ENCODE measurements at regions not wholly inside any gene's neighbourhood (a gene's known extent, or its start where the extent isn't known, plus 50 kb on each side); places are given as distances from the start of the nearest gene placed in this dataset.
"Not testable (repeated sequence)": the region's sequence is repeated elsewhere in the genome, so short reads cannot be mapped to it uniquely, and the experiment has no call there.

- DNase-seq (ENCODE audit: low read depth) = no peak
- TF ChIP-seq, protein P1, sequence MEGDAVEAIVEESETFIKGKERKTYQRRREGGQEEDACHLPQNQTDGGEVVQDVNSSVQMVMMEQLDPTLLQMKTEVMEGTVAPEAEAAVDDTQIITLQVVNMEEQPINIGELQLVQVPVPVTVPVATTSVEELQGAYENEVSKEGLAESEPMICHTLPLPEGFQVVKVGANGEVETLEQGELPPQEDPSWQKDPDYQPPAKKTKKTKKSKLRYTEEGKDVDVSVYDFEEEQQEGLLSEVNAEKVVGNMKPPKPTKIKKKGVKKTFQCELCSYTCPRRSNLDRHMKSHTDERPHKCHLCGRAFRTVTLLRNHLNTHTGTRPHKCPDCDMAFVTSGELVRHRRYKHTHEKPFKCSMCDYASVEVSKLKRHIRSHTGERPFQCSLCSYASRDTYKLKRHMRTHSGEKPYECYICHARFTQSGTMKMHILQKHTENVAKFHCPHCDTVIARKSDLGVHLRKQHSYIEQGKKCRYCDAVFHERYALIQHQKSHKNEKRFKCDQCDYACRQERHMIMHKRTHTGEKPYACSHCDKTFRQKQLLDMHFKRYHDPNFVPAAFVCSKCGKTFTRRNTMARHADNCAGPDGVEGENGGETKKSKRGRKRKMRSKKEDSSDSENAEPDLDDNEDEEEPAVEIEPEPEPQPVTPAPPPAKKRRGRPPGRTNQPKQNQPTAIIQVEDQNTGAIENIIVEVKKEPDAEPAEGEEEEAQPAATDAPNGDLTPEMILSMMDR (IDR thresholded peaks at IDR 0.05; ENCODE audit: insufficient read depth, low read depth, low read length, missing control alignments) = no peak
- no peak overlapping the region for H3K4me3 ChIP-seq (ENCODE audit: low read depth, low read length)
Observed at GRCh38 chr19:23597661-23598060, 89.4 kb downstream of the ZNF675 start.

- no peak for DNase-seq (ENCODE audit: low read depth)
- TF ChIP-seq, protein P1 (IDR thresholded peaks at IDR 0.05; ENCODE audit: insufficient read depth, low read depth, low read length, missing control alignments) = no peak
- H3K4me3 ChIP-seq (ENCODE audit: low read depth, low read length) = no peak overlapping the region
Observed at GRCh38 chr19:23596872-23597271, 90.1 kb downstream of the ZNF675 start.

GRCh38 chr19:23594311-23594710, 92.7 kb downstream of the ZNF675 start:
- not testable (repeated sequence) for H3K4me3 ChIP-seq (ENCODE audit: low read depth, low read length); DNase-seq (ENCODE audit: low read depth)

- TF ChIP-seq, protein P1 (IDR thresholded peaks at IDR 0.05; ENCODE audit: insufficient read depth, low read depth, low read length, missing control alignments) = no peak
- no peak overlapping the region for H3K4me3 ChIP-seq (ENCODE audit: low read depth, low read length)
- no peak for DNase-seq (ENCODE audit: low read depth)
Observed at GRCh38 chr19:23587546-23587945, 99.5 kb downstream of the ZNF675 start.

DNA sequence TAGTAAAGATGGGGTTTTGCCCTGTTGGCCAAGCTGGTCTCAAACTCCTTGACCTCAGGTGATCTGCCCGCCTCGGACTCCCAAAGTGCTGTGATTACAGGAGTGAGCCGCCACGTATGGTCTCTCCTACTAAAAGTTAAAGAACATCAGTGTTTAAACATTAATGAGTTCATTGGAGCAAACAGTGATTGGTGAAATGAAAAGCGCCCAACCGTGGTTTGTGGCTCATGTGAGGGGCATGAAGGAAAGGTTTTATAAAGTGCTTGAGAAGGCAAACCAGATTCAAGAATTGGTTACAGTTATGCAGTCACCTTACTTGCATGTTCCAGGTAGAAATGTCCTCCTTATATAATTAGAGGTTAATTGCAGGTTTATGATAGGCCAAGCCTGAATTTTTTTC, 109.5 kb downstream of the ZNF675 start:
- no peak for DNase-seq (ENCODE audit: low read depth)
- TF ChIP-seq, protein P1 (IDR thresholded peaks at IDR 0.05; ENCODE audit: insufficient read depth, low read depth, low read length, missing control alignments) = no peak
- no peak overlapping the region for H3K4me3 ChIP-seq (ENCODE audit: low read depth, low read length)

DNA sequence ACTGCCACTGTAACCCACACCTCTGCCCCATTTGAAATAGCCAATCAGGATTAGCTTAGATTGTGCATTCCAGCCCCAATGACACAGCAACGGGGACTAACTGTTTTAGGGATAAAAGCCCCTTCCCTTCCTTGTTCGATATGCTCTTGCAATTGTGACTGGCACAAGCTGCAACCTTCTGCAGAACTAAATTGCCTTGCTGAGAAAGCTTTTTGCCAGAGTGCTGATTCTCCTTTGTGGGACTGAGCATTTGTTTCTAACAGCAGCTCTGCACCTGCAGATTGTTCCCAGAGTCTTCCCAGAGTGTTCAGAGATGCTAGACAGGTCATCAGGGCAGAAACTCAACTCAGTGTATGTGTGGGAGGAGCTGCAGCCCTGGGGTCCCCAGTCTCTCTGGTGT, 115.8 kb downstream of the ZNF675 start:
- no peak overlapping the region for H3K4me3 ChIP-seq (ENCODE audit: low read depth, low read length)
- TF ChIP-seq, protein P1 (IDR thresholded peaks at IDR 0.05; ENCODE audit: insufficient read depth, low read depth, low read length, missing control alignments) = no peak
- no peak for DNase-seq (ENCODE audit: low read depth)

GRCh38 chr19:23568116-23568515, 118.9 kb downstream of the ZNF675 start:
- H3K4me3 ChIP-seq (ENCODE audit: low read depth, low read length); DNase-seq (ENCODE audit: low read depth): not testable (repeated sequence)

DNA sequence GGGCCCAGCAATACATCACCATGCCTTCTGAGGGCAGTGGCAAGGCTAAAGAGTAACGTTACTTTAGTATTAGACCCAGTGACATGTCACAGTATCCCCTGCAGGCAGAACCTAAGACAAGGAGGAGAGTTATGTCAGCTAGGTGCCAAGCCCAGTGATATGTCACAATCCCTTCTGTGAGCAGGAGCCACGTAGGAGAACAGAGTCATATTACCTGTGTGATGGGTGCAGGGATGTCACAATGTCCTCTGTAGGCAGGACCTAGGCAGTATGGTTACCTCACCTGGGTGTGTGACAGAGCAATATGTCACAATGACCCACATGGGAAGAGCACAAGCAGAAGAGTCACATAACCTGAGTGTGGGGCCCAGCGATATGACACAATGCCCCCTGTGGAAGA, 121.8 kb downstream of the ZNF675 start:
- H3K4me3 ChIP-seq (ENCODE audit: low read depth, low read length) = no peak overlapping the region
- TF ChIP-seq, protein P1 (IDR thresholded peaks at IDR 0.05; ENCODE audit: insufficient read depth, low read depth, low read length, missing control alignments) = no peak
- DNase-seq (ENCODE audit: low read depth) = no peak
